Liver (tissue), 8 donors: ENCODE measurements at regions not wholly inside any gene's neighbourhood (a gene's known extent, or its start where the extent isn't known, plus 50 kb on each side); places are given as distances from the start of the nearest gene placed in this dataset.

Experiments
- DNase-seq: peaks from one replicate; pipeline ENCODE4 v3.0.0-alpha.2; 2017; ENCODE audit warnings: low spot score
- H3K27ac ChIP-seq, 2 donors: one replicate each; pipeline ENCODE4 v1.7.0; 2013; ENCODE audit warnings: inconsistent platforms in 2 of 2, low read length in 2 of 2, control low read depth in 1 of 2, low read depth in 1 of 2, mild to moderate bottlenecking in 1 of 2
- H3K27me3 ChIP-seq, 4 donors: one replicate each; pipeline versions ENCODE4 v1.6.1 to v1.7.0; 2013; ENCODE audit warnings: low read length in 3 of 4, inconsistent platforms in 1 of 4, mild to moderate bottlenecking in 1 of 4, moderate library complexity in 1 of 4; ENCODE audit not compliant: control insufficient read depth in 4 of 4, insufficient read depth in 4 of 4
- H3K36me3 ChIP-seq, 4 donors: one replicate each; pipeline versions ENCODE4 v1.6.1 to v1.7.0; 2013; ENCODE audit warnings: low read length in 3 of 4, mild to moderate bottlenecking in 3 of 4, low read depth in 1 of 4, moderate library complexity in 1 of 4; ENCODE audit not compliant: control insufficient read depth in 4 of 4, insufficient read depth in 3 of 4
- H3K4me1 ChIP-seq, 4 donors: one replicate each; pipeline versions ENCODE4 v1.6.1 to v1.7.0; 2013; ENCODE audit warnings: low read length in 3 of 4, mild to moderate bottlenecking in 3 of 4, moderate library complexity in 1 of 4; ENCODE audit not compliant: control insufficient read depth in 4 of 4, insufficient read depth in 4 of 4
- H3K4me3 ChIP-seq, 3 donors: one replicate each; pipeline versions ENCODE4 v1.6.1 to v1.7.0; 2013; ENCODE audit warnings: low read length in 3 of 3, control low read depth in 1 of 3, low read depth in 1 of 3, mild to moderate bottlenecking in 1 of 3
- H3K9ac ChIP-seq, 2 donors: one replicate each; pipeline ENCODE4 v1.7.0; 2013; ENCODE audit warnings: low read length in 2 of 2, mild to moderate bottlenecking in 2 of 2, moderate library complexity in 2 of 2, control low read depth in 1 of 2, low read depth in 1 of 2
- H3K9me3 ChIP-seq, 4 donors: one replicate each; pipeline versions ENCODE4 v1.6.1 to v1.7.0; 2013; ENCODE audit warnings: low read length in 3 of 4; ENCODE audit not compliant: control insufficient read depth in 4 of 4
- CTCF ChIP-seq: fragments of 150-350 bp; IDR thresholded peaks from 2 replicates; pipeline ENCODE4 v1.5.1; 2017; ENCODE audit warnings: improper control_type of control experiment, low read depth, low read length; ENCODE audit not compliant: missing input control
- EGR1 ChIP-seq, 2 donors: IDR thresholded peaks; 2 replicates each; pipeline ENCODE4 v1.6.1; 2016 to 2018; ENCODE audit warnings: antibody characterized with exemption in 2 of 2, low read depth in 2 of 2
- FOXA1 ChIP-seq: IDR thresholded peaks from 2 replicates; pipeline ENCODE4 v1.6.1; 2016; ENCODE audit warnings: antibody characterized with exemption
- FOXA2 ChIP-seq: IDR thresholded peaks from 2 replicates; pipeline ENCODE4 v1.6.1; 2016; ENCODE audit warnings: antibody characterized with exemption
- GABPA ChIP-seq, 2 donors: IDR thresholded peaks in 1 of 2; conservative IDR thresholded peaks in 1 of 2; 2 replicates each; pipeline ENCODE4 v1.6.1; 2016; ENCODE audit warnings: antibody characterized with exemption in 2 of 2, mild to moderate bottlenecking in 1 of 2, moderate library complexity in 1 of 2
- HNF4A ChIP-seq, 2 donors: conservative IDR thresholded peaks; 2 replicates each; pipeline ENCODE4 v1.6.1; 2016; ENCODE audit warnings: antibody characterized with exemption in 2 of 2, mild to moderate bottlenecking in 2 of 2
- JUND ChIP-seq, 2 donors: IDR thresholded peaks; 2 replicates each; pipeline ENCODE4 v1.6.1; 2016; ENCODE audit warnings: antibody characterized with exemption in 2 of 2
- MAX ChIP-seq: IDR thresholded peaks from 2 replicates; pipeline ENCODE4 v1.6.1; 2016; ENCODE audit warnings: antibody characterized with exemption
- NR2F2 ChIP-seq: IDR thresholded peaks from 2 replicates; pipeline ENCODE4 v1.6.1; 2016; ENCODE audit warnings: antibody characterized with exemption
- RAD21 ChIP-seq, 2 donors: IDR thresholded peaks; 2 replicates each; pipeline ENCODE4 v1.6.1; 2016; ENCODE audit warnings: antibody characterized with exemption in 2 of 2, mild to moderate bottlenecking in 2 of 2
- REST ChIP-seq: IDR thresholded peaks from 2 replicates; pipeline ENCODE4 v1.6.1; 2016; ENCODE audit warnings: antibody characterized with exemption, mild to moderate bottlenecking
- RXRA ChIP-seq, 2 donors: IDR thresholded peaks; 2 replicates each; pipeline ENCODE4 v1.6.1; 2017 to 2018; ENCODE audit warnings: antibody characterized with exemption in 2 of 2, mild to moderate bottlenecking in 1 of 2
- SP1 ChIP-seq: IDR thresholded peaks from 2 replicates; pipeline ENCODE4 v1.6.1; 2018; ENCODE audit warnings: antibody characterized with exemption, mild to moderate bottlenecking
- TAF1 ChIP-seq: conservative IDR thresholded peaks from 2 replicates; pipeline ENCODE4 v1.6.1; 2016; ENCODE audit warnings: antibody characterized with exemption, mild to moderate bottlenecking
- YY1 ChIP-seq: IDR thresholded peaks from 2 replicates; pipeline ENCODE4 v1.6.1; 2016; ENCODE audit warnings: antibody characterized with exemption, mild to moderate bottlenecking
- WGBS: extraction: QIAGEN DNeasy Blood & Tissue Kit; methylation state at CpG from one replicate; pipeline ENCODE4 v1.1.7; 2013; 5-methylcytosine and 5-hydroxymethylcytosine counted together
- TF ChIP-seq, protein P1 (sequence below): IDR thresholded peaks from 2 replicates; pipeline ENCODE4 v1.6.1; 2016; ENCODE audit warnings: antibody characterized with exemption
- TF ChIP-seq, protein P2 (sequence below): IDR thresholded peaks from 2 replicates; pipeline ENCODE4 v1.6.1; 2016; ENCODE audit warnings: antibody characterized with exemption
- donor health status: healthy.
- donor health status: healthy.
- donor health status: healthy.
- donor health status: healthy.
- donor health status: healthy.

GRCh38 chrX:28135378-28136047 is 154.3 kb upstream of the DCAF8L1 start:
- no peak for DNase-seq
- Histone ChIP-seq H3K9me3 (no peaks in the 10 kb centered on the region), H3K4me1 (peaks cover 0 to 5% (median 4%) of the 10 kb centered on the region in 4 donors), H3K36me3 (no peaks in the 10 kb centered on the region), H3K27me3 (no peaks in the 10 kb centered on the region), H3K4me3 (no peak overlapping the region), H3K9ac (no peak overlapping the region), H3K27ac (no peak overlapping the region)
- 40% methylated on average over 6 of the region's 6 CpGs for WGBS
- TF ChIP-seq, protein P1, sequence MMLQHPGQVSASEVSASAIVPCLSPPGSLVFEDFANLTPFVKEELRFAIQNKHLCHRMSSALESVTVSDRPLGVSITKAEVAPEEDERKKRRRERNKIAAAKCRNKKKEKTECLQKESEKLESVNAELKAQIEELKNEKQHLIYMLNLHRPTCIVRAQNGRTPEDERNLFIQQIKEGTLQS = no peak
- TF ChIP-seq HNF4A (conservative IDR thresholded peaks at IDR 0.05) (peak; percentile 20 to 37), RAD21 (IDR thresholded peaks at IDR 0.05) (no peak), EGR1 (IDR thresholded peaks at IDR 0.05; ENCODE audit: low read depth in 2 of 2) (peak in 1 of 2 donors; percentile 15), JUND (IDR thresholded peaks at IDR 0.05) (no peak), REST (no peak), FOXA2 (peak; percentile 74), YY1 (peak; percentile 17), NR2F2 (no peak), RXRA (IDR thresholded peaks at IDR 0.05) (peak in 1 of 2 donors; percentile 30)
- TF ChIP-seq, protein P2, sequence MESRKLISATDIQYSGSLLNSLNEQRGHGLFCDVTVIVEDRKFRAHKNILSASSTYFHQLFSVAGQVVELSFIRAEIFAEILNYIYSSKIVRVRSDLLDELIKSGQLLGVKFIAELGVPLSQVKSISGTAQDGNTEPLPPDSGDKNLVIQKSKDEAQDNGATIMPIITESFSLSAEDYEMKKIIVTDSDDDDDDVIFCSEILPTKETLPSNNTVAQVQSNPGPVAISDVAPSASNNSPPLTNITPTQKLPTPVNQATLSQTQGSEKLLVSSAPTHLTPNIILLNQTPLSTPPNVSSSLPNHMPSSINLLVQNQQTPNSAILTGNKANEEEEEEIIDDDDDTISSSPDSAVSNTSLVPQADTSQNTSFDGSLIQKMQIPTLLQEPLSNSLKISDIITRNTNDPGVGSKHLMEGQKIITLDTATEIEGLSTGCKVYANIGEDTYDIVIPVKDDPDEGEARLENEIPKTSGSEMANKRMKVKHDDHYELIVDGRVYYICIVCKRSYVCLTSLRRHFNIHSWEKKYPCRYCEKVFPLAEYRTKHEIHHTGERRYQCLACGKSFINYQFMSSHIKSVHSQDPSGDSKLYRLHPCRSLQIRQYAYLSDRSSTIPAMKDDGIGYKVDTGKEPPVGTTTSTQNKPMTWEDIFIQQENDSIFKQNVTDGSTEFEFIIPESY = no peak

GRCh38 chrX:28133763-28134162 is 152.5 kb upstream of the DCAF8L1 start:
- no peak for DNase-seq
- peaks cover 0 to 5% (median 4%) of the 10 kb centered on the region in 4 donors for H3K4me1 ChIP-seq
- H3K4me3 ChIP-seq = no peak overlapping the region
- no peaks in the 10 kb centered on the region for H3K36me3 ChIP-seq
- H3K9ac ChIP-seq = no peak overlapping the region
- no peaks in the 10 kb centered on the region for H3K27me3 ChIP-seq
- no peak overlapping the region for H3K27ac ChIP-seq
- WGBS = 36% methylated on average over 4 of the region's 4 CpGs
- no peaks in the 10 kb centered on the region for H3K9me3 ChIP-seq
- TF ChIP-seq GABPA (IDR thresholded peaks at IDR 0.05 in 1 of 2, conservative IDR thresholded peaks at IDR 0.05 in 1 of 2) (no peak), MAX (no peak), EGR1 (IDR thresholded peaks at IDR 0.05; ENCODE audit: low read depth in 2 of 2) (no peak), TAF1 (no peak), RAD21 (IDR thresholded peaks at IDR 0.05) (no peak), CTCF (no peak), SP1 (no peak), NR2F2 (no peak), YY1 (no peak), REST (no peak), FOXA1 (no peak), JUND (IDR thresholded peaks at IDR 0.05) (no peak), RXRA (IDR thresholded peaks at IDR 0.05) (no peak)
- TF ChIP-seq, protein P1 = no peak
- TF ChIP-seq, protein P2 = no peak
